CD4-positive, CD25-positive, alpha-beta regulatory T cell (primary cell): ENCODE measurements at regions not wholly inside any gene's neighbourhood (a gene's known extent, or its start where the extent isn't known, plus 50 kb on each side); places are given as distances from the start of the nearest gene placed in this dataset.

Source experiments
- ATAC-seq, 2 donors: fragments of 150-1000 bp; cut with Tn5 transposase; one replicate each; pipeline ENCODE4 v1.10.0; 2021; ENCODE audit warnings: low read depth in 2 of 2, moderate number of reproducible peaks in 2 of 2, moderate library complexity in 1 of 2
- DNase-seq, 3 donors: peaks; one replicate each; pipeline versions ENCODE4 v3.0.0 to v3.0.0-alpha.2; 2012 to 2022; ENCODE audit warnings: mixed read lengths in 1 of 3
- H3K27ac ChIP-seq: one replicate; pipeline ENCODE4 v1.7.0; 2013; ENCODE audit warnings: mild to moderate bottlenecking, low read length; ENCODE audit not compliant: insufficient read depth, poor library complexity, severe bottlenecking
- H3K27me3 ChIP-seq: one replicate; pipeline ENCODE4 v1.7.0; 2013; ENCODE audit warnings: low read length; ENCODE audit not compliant: control insufficient read depth, insufficient read depth
- H3K36me3 ChIP-seq: one replicate; pipeline ENCODE4 v1.7.0; 2013; ENCODE audit warnings: mild to moderate bottlenecking, low read length, moderate library complexity; ENCODE audit not compliant: control insufficient read depth, insufficient read depth
- H3K4me1 ChIP-seq: 2 replicates; pipeline ENCODE4 v1.7.0; 2013; ENCODE audit warnings: mild to moderate bottlenecking, low read length; ENCODE audit not compliant: insufficient read depth, control insufficient read depth, poor library complexity, severe bottlenecking
- H3K4me3 ChIP-seq: one replicate; pipeline ENCODE4 v1.7.0; 2013; ENCODE audit warnings: low read depth, mild to moderate bottlenecking, low read length, moderate library complexity
- H3K9me3 ChIP-seq, 2 experiments: 1 replicate in 1 of 2; 2 replicates in 1 of 2; pipeline ENCODE4 v1.7.0; 2013; ENCODE audit warnings: low read length in 2 of 2, mild to moderate bottlenecking in 1 of 2, moderate library complexity in 1 of 2; ENCODE audit not compliant: control insufficient read depth in 2 of 2
- H3K27ac Mint-ChIP-seq, 3 donors: one replicate each; pipeline ENCODE4 v1.8.0; 2020 to 2022; ENCODE audit warnings: mild to moderate bottlenecking in 3 of 3, mixed read lengths in 3 of 3, moderate library complexity in 2 of 3
- H3K27me3 Mint-ChIP-seq: one replicate; pipeline ENCODE4 v1.8.0; 2022; ENCODE audit warnings: mild to moderate bottlenecking, mixed read lengths
- H3K36me3 Mint-ChIP-seq: one replicate; pipeline ENCODE4 v1.8.0; 2020; ENCODE audit warnings: mixed read lengths
- H3K4me1 Mint-ChIP-seq, 4 donors: one replicate each; pipeline ENCODE4 v1.8.0; 2020 to 2022; ENCODE audit warnings: mixed read lengths in 4 of 4, mild to moderate bottlenecking in 1 of 4
- H3K4me3 Mint-ChIP-seq, 4 donors: one replicate each; pipeline ENCODE4 v1.8.0; 2020 to 2022; ENCODE audit warnings: mild to moderate bottlenecking in 4 of 4, mixed read lengths in 4 of 4, moderate library complexity in 3 of 4
- H3K9me3 Mint-ChIP-seq, 7 donors: one replicate each; pipeline ENCODE4 v1.8.0; 2020 to 2022; ENCODE audit warnings: mixed read lengths in 7 of 7, mild to moderate bottlenecking in 3 of 7, moderate library complexity in 2 of 7

GRCh38 chr14:34120185-34120977 is 169.5 kb upstream of the EGLN3 start:
- Mint-ChIP-seq H3K4me3 (no peak overlapping the region), H3K27me3 (no peaks in the 10 kb centered on the region), H3K36me3 (no peaks in the 10 kb centered on the region), H3K4me1 (no peaks in the 10 kb centered on the region), H3K27ac (no peak overlapping the region), H3K9me3 (peaks cover 0 to 5% (median 2%) of the 10 kb centered on the region in 7 donors)
- H3K27me3 ChIP-seq: no peaks in the 10 kb centered on the region
- H3K27ac ChIP-seq: no peak overlapping the region
- ATAC-seq (no peak), DNase-seq (no peak)
- no peak overlapping the region for H3K4me3 ChIP-seq
- no peaks in the 10 kb centered on the region for H3K4me1 ChIP-seq
- H3K36me3 ChIP-seq: no peaks in the 10 kb centered on the region
- H3K9me3 ChIP-seq: no peaks in the 10 kb centered on the region

- H3K27me3 Mint-ChIP-seq: no peaks in the 10 kb centered on the region
- H3K36me3 Mint-ChIP-seq: no peaks in the 10 kb centered on the region
- Histone ChIP-seq H3K27ac (no peak overlapping the region), H3K4me1 (no peaks in the 10 kb centered on the region), H3K9me3 (no peaks in the 10 kb centered on the region), H3K27me3 (no peaks in the 10 kb centered on the region), H3K4me3 (no peak overlapping the region), H3K36me3 (no peaks in the 10 kb centered on the region)
- peaks cover 0 to 5% (median 2%) of the 10 kb centered on the region in 7 donors for H3K9me3 Mint-ChIP-seq
- H3K27ac Mint-ChIP-seq: no peak overlapping the region
- ATAC-seq: no peak
- H3K4me3 Mint-ChIP-seq: no peak overlapping the region
- no peak for DNase-seq
- H3K4me1 Mint-ChIP-seq: no peaks in the 10 kb centered on the region
These were observed 168.4 kb upstream of the EGLN3 start for GRCh38 chr14:34119107-34119858.

GRCh38 chr14:34113991-34114390 is 163.1 kb upstream of the EGLN3 start:
- no peak overlapping the region for H3K27ac ChIP-seq
- Mint-ChIP-seq H3K36me3 (no peaks in the 10 kb centered on the region), H3K27ac (no peak overlapping the region), H3K9me3 (peaks cover 0 to 5% (median 3%) of the 10 kb centered on the region in 7 donors), H3K27me3 (peaks cover 4% of the 10 kb centered on the region), H3K4me1 (no peaks in the 10 kb centered on the region), H3K4me3 (no peak overlapping the region)
- H3K4me1 ChIP-seq: no peaks in the 10 kb centered on the region
- no peak overlapping the region for H3K4me3 ChIP-seq
- H3K36me3 ChIP-seq: no peaks in the 10 kb centered on the region
- H3K9me3 ChIP-seq: no peaks in the 10 kb centered on the region
- DNase-seq (no peak), ATAC-seq (no peak)
- no peaks in the 10 kb centered on the region for H3K27me3 ChIP-seq

- no peaks in the 10 kb centered on the region for H3K27me3 ChIP-seq
- no peaks in the 10 kb centered on the region for H3K36me3 Mint-ChIP-seq
- H3K9me3 Mint-ChIP-seq: peaks cover 0 to 5% (median 3%) of the 10 kb centered on the region in 7 donors
- H3K4me3 ChIP-seq: no peak overlapping the region
- no peaks in the 10 kb centered on the region for H3K4me1 Mint-ChIP-seq
- H3K4me1 ChIP-seq: no peaks in the 10 kb centered on the region
- no peaks in the 10 kb centered on the region for H3K9me3 ChIP-seq
- H3K36me3 ChIP-seq: no peaks in the 10 kb centered on the region
- ATAC-seq: no peak
- no peak overlapping the region for H3K27ac Mint-ChIP-seq
- DNase-seq: no peak
- peaks cover 4% of the 10 kb centered on the region for H3K27me3 Mint-ChIP-seq
- no peak overlapping the region for H3K27ac ChIP-seq
- no peak overlapping the region for H3K4me3 Mint-ChIP-seq
These were observed 162.2 kb upstream of the EGLN3 start for GRCh38 chr14:34113005-34113511.

GRCh38 chr14:34111953-34112352 is 161.1 kb upstream of the EGLN3 start:
- H3K4me1 ChIP-seq: no peaks in the 10 kb centered on the region
- no peaks in the 10 kb centered on the region for H3K36me3 ChIP-seq
- Mint-ChIP-seq H3K4me3 (no peak overlapping the region), H3K9me3 (peaks cover 0 to 5% (median 3%) of the 10 kb centered on the region in 7 donors), H3K27ac (no peak overlapping the region), H3K36me3 (no peaks in the 10 kb centered on the region), H3K4me1 (no peaks in the 10 kb centered on the region), H3K27me3 (peaks cover 4% of the 10 kb centered on the region)
- no peak overlapping the region for H3K27ac ChIP-seq
- no peaks in the 10 kb centered on the region for H3K27me3 ChIP-seq
- no peak overlapping the region for H3K4me3 ChIP-seq
- ATAC-seq (no peak), DNase-seq (no peak)
- no peaks in the 10 kb centered on the region for H3K9me3 ChIP-seq

GRCh38 chr14:34111505-34111904 is 160.6 kb upstream of the EGLN3 start:
- Histone ChIP-seq H3K9me3 (no peaks in the 10 kb centered on the region), H3K27me3 (no peaks in the 10 kb centered on the region), H3K4me3 (no peak overlapping the region), H3K27ac (no peak overlapping the region), H3K4me1 (no peaks in the 10 kb centered on the region), H3K36me3 (no peaks in the 10 kb centered on the region)
- ATAC-seq (no peak), DNase-seq (no peak)
- Mint-ChIP-seq H3K4me1 (no peaks in the 10 kb centered on the region), H3K27me3 (peaks cover 4% of the 10 kb centered on the region), H3K36me3 (no peaks in the 10 kb centered on the region), H3K9me3 (peaks cover 0 to 5% (median 3%) of the 10 kb centered on the region in 7 donors), H3K4me3 (no peak overlapping the region), H3K27ac (no peak overlapping the region)

DNA sequence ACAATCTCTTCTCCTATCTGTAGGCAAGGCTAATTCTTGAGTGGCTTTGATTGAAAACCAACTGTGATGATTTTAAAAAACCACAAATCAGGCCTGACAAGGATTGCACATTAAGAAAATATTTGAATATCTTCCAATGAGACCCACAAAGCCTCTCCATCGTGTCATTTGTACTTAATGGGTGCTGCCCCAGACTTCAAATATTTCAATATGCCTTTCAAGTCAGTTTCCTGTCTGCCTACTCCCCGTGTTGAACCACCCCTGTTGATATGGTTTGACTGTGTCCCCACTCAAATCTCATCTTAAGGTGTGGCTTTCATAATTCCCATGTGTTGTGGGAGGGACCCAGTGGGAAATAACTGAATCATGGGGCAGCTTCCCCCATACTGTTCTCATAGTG is 159.7 kb upstream of the EGLN3 start:
- H3K36me3 ChIP-seq: no peaks in the 10 kb centered on the region
- no peaks in the 10 kb centered on the region for H3K4me1 Mint-ChIP-seq
- H3K4me3 ChIP-seq: no peak overlapping the region
- peaks cover 0 to 4% (median 0%) of the 10 kb centered on the region in 7 donors for H3K9me3 Mint-ChIP-seq
- no peaks in the 10 kb centered on the region for H3K36me3 Mint-ChIP-seq
- H3K27me3 ChIP-seq: no peaks in the 10 kb centered on the region
- no peak overlapping the region for H3K27ac ChIP-seq
- peaks cover 4% of the 10 kb centered on the region for H3K27me3 Mint-ChIP-seq
- no peaks in the 10 kb centered on the region for H3K9me3 ChIP-seq
- H3K4me3 Mint-ChIP-seq: no peak overlapping the region
- H3K4me1 ChIP-seq: no peaks in the 10 kb centered on the region
- DNase-seq (no peak), ATAC-seq (no peak)
- no peak overlapping the region for H3K27ac Mint-ChIP-seq
